K562 (cell line): ENCODE measurements at regions not wholly inside any gene's neighbourhood (a gene's known extent, or its start where the extent isn't known, plus 50 kb on each side); places are given as distances from the start of the nearest gene placed in this dataset.
"Not testable (repeated sequence)": the region's sequence is repeated elsewhere in the genome, so short reads cannot be mapped to it uniquely, and the experiment has no call there.

Experiments
- MXI1 ChIP-seq: IDR thresholded peaks from 2 replicates; pipeline ENCODE4 v1.6.1; 2011; ENCODE audit warnings: low read depth, mild to moderate bottlenecking, improper control_type of control experiment, low read length
- MYNN ChIP-seq, 2 experiments: sonication (generic); formaldehyde crosslinking in 1 of 2; IDR thresholded peaks; 2 replicates each; pipeline versions ENCODE4 v1.5.0 to v1.6.1; 2016 to 2020; ENCODE audit warnings: antibody characterized with exemption in 1 of 2, missing genetic modification reagents in 1 of 2
- POLR2A ChIP-seq: fragments of 450-650 bp; conservative IDR thresholded peaks from 2 replicates; pipeline ENCODE4 v1.6.1; 2016
- POLR2AphosphoS5 ChIP-seq: IDR thresholded peaks from 2 replicates; pipeline ENCODE4 v1.6.1; 2011; ENCODE audit warnings: mild to moderate bottlenecking, low read depth, low read length, moderate library complexity; ENCODE audit not compliant: control insufficient read depth, insufficient read depth
- RFX1 ChIP-seq: fragments of 450-650 bp; IDR thresholded peaks from 2 replicates; pipeline ENCODE4 v1.6.1; 2016; ENCODE audit warnings: mild to moderate bottlenecking, moderate library complexity
- TAF1 ChIP-seq: IDR thresholded peaks from 2 replicates; pipeline ENCODE4 v1.6.1; 2011; ENCODE audit warnings: mild to moderate bottlenecking, low read length, moderate library complexity; ENCODE audit not compliant: insufficient read depth, control insufficient read depth, severe bottlenecking; ENCODE audit errors: extremely low read depth
- TCF7 ChIP-seq: sonication (generic); IDR thresholded peaks from 2 replicates; pipeline ENCODE4 v1.6.1; 2016; ENCODE audit warnings: antibody characterized with exemption, borderline replicate concordance
- ZNF133 ChIP-seq: fragments of 250-450 bp; sonication (Bioruptor Pico); IDR thresholded peaks from 2 replicates; pipeline ENCODE4 v1.4.0; 2020; ENCODE audit warnings: mild to moderate bottlenecking
- ZNF384 ChIP-seq: IDR thresholded peaks from 2 replicates; pipeline ENCODE4 v1.6.1; 2012; ENCODE audit warnings: low read depth, low read length, improper control_type of control experiment
- ZNF766 ChIP-seq: fragments of 200-800 bp; sonication (Bioruptor generic); conservative IDR thresholded peaks from 2 replicates; pipeline ENCODE4 v1.6.1; 2016; ENCODE audit warnings: missing genetic modification characterization, missing compliant biosample characterization
- TF ChIP-seq, protein P1 (sequence below): fragments of 450-650 bp; IDR thresholded peaks from 2 replicates; pipeline ENCODE4 v1.6.1; 2018; ENCODE audit not compliant: partially characterized antibody
- TF ChIP-seq, protein P2 (sequence below), 3 experiments: IDR thresholded peaks in 2 of 3; conservative IDR thresholded peaks in 1 of 3; 2 replicates each; pipeline ENCODE4 v1.5.1; 2011 to 2012; ENCODE audit warnings: low read length in 3 of 3, mild to moderate bottlenecking in 3 of 3, control low read depth in 2 of 3, improper control_type of control experiment in 1 of 3, inconsistent platforms in 1 of 3, low read depth in 1 of 3, mixed read lengths in 1 of 3, moderate library complexity in 1 of 3; ENCODE audit not compliant: insufficient read depth in 2 of 3
- TF ChIP-seq, protein P3 (sequence below): sonication (generic); formaldehyde crosslinking; IDR thresholded peaks from 2 replicates; pipeline ENCODE4 v1.8.0; 2022; ENCODE audit warnings: mild to moderate bottlenecking, missing genetic modification reagents

DNA sequence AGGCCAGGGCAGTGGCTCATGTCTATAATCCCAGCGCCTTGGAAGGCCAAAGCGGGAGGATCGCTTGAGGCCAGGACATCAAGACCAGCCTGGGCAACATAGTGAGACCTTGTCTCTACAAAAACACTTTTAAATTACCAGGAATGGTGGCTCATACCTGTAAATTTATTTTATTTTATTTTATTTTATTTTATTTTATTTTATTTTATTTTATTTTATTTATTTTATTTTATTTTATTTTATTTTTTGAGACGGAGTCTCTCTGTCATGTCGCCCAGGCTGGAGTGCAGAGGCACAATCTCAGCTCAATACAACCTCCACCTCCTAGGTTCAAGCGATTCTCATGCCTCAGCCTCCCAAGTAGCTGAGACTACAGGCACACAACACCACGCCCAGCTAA lies 152.1 kb upstream of the AUTS2 start:
- TF ChIP-seq, protein P1, sequence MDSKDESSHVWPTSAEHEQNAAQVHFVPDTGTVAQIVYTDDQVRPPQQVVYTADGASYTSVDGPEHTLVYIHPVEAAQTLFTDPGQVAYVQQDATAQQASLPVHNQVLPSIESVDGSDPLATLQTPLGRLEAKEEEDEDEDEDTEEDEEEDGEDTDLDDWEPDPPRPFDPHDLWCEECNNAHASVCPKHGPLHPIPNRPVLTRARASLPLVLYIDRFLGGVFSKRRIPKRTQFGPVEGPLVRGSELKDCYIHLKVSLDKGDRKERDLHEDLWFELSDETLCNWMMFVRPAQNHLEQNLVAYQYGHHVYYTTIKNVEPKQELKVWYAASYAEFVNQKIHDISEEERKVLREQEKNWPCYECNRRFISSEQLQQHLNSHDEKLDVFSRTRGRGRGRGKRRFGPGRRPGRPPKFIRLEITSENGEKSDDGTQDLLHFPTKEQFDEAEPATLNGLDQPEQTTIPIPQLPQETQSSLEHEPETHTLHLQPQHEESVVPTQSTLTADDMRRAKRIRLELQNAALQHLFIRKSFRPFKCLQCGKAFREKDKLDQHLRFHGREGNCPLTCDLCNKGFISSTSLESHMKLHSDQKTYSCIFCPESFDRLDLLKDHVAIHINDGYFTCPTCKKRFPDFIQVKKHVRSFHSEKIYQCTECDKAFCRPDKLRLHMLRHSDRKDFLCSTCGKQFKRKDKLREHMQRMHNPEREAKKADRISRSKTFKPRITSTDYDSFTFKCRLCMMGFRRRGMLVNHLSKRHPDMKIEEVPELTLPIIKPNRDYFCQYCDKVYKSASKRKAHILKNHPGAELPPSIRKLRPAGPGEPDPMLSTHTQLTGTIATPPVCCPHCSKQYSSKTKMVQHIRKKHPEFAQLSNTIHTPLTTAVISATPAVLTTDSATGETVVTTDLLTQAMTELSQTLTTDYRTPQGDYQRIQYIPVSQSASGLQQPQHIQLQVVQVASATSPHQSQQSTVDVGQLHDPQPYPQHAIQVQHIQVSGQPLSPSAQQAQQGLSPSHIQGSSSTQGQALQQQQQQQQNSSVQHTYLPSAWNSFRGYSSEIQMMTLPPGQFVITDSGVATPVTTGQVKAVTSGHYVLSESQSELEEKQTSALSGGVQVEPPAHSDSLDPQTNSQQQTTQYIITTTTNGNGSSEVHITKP = not testable (repeated sequence)
- not testable (repeated sequence) for TF ChIP-seq TAF1; ZNF384; POLR2AphosphoS5; ZNF766; TCF7; POLR2A; MXI1; RFX1; MYNN (IDR thresholded peaks at IDR 0.05); MYNN (CRISPR knock-in tag; IDR thresholded peaks at IDR 0.05); ZNF133
- TF ChIP-seq, protein P2, sequence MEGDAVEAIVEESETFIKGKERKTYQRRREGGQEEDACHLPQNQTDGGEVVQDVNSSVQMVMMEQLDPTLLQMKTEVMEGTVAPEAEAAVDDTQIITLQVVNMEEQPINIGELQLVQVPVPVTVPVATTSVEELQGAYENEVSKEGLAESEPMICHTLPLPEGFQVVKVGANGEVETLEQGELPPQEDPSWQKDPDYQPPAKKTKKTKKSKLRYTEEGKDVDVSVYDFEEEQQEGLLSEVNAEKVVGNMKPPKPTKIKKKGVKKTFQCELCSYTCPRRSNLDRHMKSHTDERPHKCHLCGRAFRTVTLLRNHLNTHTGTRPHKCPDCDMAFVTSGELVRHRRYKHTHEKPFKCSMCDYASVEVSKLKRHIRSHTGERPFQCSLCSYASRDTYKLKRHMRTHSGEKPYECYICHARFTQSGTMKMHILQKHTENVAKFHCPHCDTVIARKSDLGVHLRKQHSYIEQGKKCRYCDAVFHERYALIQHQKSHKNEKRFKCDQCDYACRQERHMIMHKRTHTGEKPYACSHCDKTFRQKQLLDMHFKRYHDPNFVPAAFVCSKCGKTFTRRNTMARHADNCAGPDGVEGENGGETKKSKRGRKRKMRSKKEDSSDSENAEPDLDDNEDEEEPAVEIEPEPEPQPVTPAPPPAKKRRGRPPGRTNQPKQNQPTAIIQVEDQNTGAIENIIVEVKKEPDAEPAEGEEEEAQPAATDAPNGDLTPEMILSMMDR (IDR thresholded peaks at IDR 0.05 in 2 of 3, conservative IDR thresholded peaks at IDR 0.05 in 1 of 3; ENCODE audit: insufficient read depth in 2 of 3, low read depth in 1 of 3, low read length in 3 of 3) = not testable (repeated sequence)
- TF ChIP-seq, protein P3, sequence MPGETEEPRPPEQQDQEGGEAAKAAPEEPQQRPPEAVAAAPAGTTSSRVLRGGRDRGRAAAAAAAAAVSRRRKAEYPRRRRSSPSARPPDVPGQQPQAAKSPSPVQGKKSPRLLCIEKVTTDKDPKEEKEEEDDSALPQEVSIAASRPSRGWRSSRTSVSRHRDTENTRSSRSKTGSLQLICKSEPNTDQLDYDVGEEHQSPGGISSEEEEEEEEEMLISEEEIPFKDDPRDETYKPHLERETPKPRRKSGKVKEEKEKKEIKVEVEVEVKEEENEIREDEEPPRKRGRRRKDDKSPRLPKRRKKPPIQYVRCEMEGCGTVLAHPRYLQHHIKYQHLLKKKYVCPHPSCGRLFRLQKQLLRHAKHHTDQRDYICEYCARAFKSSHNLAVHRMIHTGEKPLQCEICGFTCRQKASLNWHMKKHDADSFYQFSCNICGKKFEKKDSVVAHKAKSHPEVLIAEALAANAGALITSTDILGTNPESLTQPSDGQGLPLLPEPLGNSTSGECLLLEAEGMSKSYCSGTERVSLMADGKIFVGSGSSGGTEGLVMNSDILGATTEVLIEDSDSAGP = not testable (repeated sequence)
